ENCODE measurements at regions not wholly inside any gene's neighbourhood (a gene's known extent, or its start where the extent isn't known, plus 50 kb on each side); places are given as distances from the start of the nearest gene placed in this dataset.
"Not testable (repeated sequence)": the region's sequence is repeated elsewhere in the genome, so short reads cannot be mapped to it uniquely, and the experiment has no call there.

DNA sequence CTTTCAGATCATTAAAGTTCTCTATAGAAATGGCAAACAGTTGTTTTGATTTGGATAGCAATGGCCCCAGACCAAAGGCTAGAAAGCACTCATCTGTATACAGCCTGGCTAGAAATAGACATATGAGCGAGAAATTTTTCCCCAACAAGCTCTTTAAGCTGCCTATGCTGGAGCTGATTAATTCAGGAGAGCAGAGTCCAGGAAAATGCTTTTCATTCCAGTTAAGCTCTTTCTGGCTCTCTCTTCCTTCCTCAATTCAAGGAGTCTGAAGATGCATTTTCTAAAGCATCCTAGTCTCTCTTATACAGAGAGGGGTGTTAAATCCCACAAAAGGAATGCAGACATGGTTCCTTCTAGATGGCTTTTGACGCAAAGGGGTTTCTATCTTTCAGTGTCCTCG is 141.7 kb upstream of the RAI2 start:
- no peak for DNase-seq

GRCh38 chrX:17994429-17994828 is 133.3 kb upstream of the RAI2 start:
- DNase-seq, result no peak

DNA sequence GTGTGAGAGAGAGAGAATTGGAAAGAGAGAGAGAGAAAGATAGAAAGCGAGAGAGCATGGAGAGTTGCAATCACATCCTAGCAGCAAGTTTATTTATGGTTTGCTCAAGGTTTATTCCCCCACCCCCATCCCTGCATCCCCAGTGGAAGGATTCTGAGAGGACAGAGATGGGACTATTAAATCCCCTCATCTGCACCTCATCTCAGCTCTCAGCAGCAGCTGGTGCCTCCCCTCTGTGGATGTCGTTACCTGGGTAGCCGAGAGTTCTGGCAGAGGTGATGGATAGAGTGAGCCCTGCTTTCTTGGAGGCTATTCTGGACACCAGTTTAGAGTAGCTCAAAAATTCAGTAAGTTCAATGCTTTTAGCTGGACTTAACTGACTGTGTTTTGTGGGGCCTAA is 132.0 kb upstream of the RAI2 start:
- DNase-seq, result no peak

- no peak for DNase-seq
Observed at GRCh38 chrX:17990532-17990931, 129.4 kb upstream of the RAI2 start.

DNA sequence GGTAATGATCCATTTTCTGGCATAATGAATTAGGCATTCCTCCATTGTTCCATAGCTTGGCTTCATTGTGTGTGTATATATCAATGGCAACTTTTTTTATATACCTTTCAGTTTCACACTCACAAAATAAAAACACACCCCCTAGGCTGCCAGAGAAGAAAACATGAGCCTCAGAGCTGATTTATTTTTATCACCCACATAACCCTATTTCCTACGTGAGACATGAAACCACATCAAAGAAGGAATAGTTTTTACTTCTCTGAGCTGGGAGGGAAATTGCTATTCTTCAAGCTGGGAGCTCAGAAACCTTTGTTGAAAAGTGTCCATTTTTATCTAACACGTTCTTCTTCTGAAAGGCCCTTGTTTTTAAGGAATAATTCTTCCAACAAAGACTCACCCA is 126.7 kb upstream of the RAI2 start:
- DNase-seq, result no peak

- no peak for DNase-seq
Observed at GRCh38 chrX:17986977-17987376, 125.9 kb upstream of the RAI2 start.

- no peak for DNase-seq
Observed at GRCh38 chrX:17986440-17986839, 125.3 kb upstream of the RAI2 start.

DNA sequence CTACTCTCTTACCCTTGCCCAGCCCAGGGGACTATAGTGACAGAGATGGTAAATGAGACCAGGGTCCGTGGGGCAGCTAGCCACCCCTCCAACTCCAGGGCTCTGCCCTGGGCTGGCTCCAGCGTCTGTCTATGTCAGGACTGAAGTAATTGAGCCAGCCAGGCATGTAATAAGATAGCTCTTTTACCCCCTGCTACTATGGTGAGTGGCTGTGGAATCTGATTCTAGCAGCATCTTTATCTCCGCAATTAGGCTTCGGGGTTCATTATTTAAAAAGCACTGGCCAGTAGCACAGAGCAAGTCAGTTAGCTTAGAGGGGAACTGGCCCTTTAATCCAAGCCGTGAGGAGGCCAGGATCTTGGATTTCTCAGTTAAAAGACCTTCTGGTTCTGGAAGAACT is 123.3 kb upstream of the RAI2 start:
- DNase-seq, result no peak

DNA sequence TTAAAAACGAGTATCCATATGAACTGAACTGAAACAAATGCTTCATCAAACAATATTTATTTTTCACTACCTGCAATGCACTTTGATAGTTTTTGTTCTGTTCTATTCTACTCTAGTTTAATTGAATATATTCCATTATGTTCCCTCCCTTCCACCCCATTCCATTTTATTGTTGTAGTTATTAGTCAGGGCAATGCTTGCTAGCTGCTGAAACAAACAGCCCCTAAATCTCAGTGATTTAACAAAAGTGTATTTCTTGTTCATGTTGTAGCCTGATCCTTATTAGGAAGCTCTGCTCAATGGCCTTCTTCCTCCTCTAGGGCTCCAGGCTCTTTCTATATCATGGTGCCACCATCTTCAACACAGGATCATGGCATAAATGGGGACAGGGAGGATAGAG is 122.3 kb upstream of the RAI2 start:
- no peak for DNase-seq

GRCh38 chrX:17977696-17978095 is 116.6 kb upstream of the RAI2 start:
- no peak for DNase-seq

DNA sequence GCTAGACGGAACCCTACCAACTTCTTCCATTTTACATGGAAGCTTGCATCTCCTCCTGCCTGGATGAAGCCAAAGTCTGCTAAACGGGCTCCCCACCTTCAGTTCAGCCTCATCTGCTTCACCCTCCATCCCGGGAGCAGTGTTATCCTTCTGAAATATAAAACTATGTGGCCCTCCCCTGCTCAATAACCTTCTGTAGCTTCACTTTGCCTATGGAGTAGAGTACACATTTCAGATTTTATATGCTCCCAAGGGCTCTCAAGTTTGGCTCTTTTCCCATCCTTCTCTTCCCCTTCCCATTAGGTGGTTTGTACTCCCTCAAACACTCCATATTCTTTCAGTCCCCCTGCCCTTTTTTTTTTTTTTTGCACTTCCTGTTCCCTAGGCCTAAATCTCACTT is 115.9 kb upstream of the RAI2 start:
- no peak for DNase-seq

DNA sequence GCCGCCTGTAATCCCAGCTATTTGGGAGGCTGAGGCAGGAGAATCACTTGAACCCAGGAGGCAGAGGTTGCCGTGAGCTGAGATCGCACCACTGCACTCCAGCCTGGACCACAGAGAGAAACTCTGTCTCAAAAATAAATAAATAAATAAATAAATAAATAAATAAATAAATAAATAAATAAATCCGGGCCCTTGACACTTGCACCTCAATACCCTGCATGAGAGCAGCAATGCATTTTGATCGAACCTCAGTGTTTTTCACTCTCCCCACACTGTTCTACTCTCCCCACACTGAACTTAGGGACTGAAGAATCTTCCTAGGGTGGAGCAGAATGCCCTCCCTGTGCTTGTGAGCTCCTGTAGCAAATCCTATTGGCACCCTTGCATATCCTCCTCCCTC is 114.3 kb upstream of the RAI2 start:
- not testable (repeated sequence) for DNase-seq

DNA sequence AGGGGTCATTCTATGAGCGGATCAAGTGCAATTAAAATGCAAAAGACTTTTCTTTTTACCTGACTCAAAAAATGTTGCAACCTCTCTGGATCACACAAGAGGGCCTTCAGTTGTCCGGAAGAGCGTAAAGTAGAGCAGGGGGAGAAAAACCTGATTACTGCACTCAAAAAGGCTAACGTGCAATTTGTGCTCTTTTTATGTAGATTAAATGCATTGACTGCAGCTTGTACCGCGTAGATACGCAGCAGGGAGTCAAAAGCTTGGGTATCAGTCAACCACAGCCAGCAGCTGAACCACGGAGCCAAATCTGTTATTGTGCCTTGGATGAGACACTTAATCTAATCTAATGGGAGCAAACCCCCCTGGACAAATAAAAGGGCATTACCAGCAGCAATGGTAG is 107.3 kb upstream of the RAI2 start:
- no peak for DNase-seq

DNA sequence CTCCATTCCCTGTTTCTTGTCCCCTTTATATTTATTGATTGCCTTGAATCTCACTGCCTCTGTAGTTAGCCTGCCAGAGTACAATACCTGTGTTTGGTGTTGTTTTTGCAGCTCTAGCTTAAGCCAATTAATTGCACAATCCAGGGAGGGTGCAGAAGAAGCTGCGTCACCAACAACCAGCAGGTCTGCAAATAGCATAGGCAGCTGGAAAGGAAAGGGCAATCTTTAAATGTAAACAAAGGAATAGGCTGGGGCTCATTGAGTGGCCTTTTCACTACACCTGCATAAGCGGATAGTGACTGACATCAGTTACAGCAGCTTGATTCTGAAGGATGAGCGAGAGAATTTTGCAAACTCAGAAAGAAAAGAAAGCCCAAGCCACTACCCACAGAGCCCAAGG is 106.8 kb upstream of the RAI2 start:
- DNase-seq, result no peak

GRCh38 chrX:17964871-17965270 is 103.8 kb upstream of the RAI2 start:
- DNase-seq, result no peak

DNA sequence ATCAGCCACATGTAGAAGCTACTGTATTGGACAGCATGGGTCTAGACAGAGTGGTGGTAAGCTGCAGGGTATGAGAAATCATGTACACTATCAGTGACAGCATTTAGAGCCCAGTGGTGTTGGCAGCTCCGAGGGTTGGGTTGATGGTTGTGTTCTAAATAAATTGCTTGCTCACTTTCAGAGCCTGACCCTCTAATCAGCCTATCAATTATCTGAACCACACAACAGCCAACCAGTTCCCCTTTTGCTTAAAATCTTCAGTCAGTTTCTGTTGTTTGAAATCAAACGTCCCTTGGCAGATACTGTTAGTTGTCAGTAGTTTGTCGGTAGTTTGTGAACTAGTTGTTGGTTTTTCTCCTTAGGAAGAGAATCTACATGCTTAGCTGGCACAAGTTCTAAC is 99.8 kb upstream of the RAI2 start:
- no peak for DNase-seq

GRCh38 chrX:17944833-17945497 is 83.9 kb upstream of the RAI2 start:
- DNase-seq, result peak; percentile 14

- DNase-seq, result not testable (repeated sequence)
Observed at GRCh38 chrX:17941171-17941570, 80.1 kb upstream of the RAI2 start.

DNA sequence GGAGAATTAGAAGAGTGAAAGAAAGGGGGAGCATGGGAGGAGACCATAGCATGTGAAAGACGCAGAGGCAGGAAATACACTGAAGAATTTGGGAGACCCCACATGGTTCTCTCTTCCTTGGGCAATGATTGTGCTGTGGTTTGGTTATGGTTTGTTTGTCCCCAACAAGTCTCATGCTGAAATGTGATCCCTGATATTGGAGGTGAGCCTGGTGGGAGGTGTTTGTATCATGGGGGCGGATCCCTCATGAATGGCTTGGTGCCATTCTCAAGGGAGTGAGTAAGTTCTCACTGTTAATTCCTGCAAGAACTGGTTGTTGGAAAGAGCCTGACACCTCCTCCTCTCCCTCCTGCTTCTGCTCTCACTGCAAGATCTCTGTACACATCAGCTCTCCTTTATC is 78.6 kb upstream of the RAI2 start:
- DNase-seq, result no peak

- no peak for DNase-seq
Observed at GRCh38 chrX:17933856-17934255, 72.8 kb upstream of the RAI2 start.

DNA sequence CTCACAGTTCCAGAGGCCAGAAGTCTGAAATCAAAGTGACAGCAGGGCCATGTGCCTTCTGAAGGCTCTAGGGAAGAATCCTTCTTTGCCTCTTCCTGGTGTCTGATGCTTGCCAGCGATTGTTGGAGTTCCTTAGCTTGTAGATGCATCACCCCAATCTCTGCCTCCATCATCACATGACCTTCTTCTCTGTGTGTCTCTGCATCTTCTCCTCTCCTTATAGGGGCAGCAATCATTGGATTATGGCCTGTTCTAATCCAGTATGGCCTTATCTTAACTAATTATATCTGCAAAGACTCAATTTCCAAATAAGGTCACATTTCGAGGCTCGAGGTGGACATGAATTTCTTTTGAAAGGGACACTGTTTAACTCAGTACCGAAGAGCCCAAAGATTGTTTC is 71.7 kb upstream of the RAI2 start:
- no peak for DNase-seq

DNA sequence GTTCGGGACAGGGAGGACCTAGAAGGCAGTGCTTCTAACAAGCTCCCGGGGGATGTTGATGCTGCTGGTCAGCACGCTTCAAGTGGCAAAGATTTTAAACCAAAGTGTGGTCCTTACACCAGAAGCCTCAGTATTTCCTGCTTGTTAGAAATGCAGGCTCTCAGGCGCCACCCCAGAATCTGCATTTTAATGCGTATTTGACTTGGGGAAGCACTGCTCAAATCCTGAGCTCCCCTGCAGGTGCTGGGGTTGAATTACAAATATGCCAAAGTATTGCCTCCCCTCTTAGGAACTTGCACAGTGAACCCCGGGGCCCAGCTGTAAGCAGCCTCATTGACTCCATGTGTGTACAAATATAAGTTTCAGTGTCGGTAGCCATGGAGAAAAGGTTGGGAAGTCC is 70.8 kb upstream of the RAI2 start:
- no peak for DNase-seq

DNA sequence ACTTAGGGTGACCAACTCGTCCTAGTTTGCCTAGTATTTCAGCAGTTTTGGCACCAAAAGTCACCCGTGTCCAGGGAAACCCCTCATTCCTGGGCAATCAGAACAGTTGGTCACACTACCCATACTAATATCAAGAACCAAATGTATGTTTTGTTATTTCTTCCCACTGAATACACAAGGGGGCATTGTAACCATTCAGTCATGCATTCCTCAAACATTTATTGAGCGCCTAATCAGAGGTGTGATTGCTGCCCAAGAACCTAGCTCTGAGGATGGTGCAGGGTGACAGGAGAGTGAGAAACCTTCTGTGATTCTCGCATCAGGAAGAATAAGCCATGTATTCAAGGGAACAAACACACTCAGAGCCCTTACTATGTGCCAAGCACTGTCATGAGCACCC is 69.8 kb upstream of the RAI2 start:
- DNase-seq, result no peak

DNA sequence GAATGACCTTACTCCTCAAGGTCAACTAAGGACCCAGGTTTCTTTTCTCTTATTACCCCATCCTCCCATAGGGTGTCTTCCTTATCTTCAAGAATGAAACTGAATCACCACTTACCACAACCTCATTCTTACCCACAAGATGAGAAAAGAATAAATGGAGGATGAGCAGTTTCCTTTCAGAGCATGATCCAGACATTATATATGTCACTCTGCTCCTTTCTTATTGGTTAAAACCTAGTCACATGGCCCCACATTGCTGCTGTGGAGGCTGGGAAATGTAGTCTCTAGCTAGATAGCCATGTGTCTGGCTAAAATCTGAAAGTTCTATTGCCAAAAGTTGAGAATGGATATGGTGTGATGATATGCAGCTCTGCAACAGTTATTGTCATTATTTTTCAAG is 62.4 kb upstream of the RAI2 start:
- no peak for DNase-seq

DNA sequence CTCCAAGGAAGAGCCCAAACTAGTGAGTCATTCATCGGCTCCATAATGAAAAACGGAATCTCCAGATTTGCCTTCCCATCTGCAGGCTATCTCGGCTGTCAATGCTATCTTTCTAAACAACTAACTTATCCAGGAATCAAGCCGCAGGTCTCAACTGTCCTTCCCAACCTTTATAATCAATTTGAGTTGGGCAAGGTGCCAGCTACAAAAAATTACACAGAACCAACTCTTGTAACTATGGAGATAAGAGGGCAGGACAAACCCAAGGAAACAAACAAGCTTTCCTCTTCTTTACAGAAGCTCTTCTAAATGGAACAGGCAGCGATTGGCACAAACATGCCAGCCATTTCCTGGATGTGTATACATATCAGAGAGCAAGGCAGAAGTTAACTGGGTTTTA is 61.2 kb upstream of the RAI2 start:
- DNase-seq, result no peak
